ENCODE measurements at regions not wholly inside any gene's neighbourhood (a gene's known extent, or its start where the extent isn't known, plus 50 kb on each side); places are given as distances from the start of the nearest gene placed in this dataset.

DNA sequence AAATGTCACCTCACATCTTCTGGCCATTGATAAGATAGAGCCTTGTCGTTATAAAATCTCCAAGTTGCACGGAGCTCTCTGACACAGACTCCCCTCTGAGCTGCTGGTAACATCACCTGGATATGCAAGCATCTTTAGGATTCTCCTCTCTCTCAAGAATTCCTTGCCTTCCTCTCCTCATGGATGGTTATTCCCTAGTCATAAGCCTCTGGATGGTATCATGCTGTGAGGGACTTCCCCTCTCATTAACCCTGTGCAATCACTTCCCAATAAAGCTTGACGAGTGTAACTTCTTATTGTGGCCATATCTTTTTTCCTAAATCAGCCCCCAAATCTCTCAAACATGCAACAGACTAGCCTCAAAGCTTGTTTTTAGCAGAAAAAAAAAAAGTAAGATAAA, 1057.0 kb upstream of the SLIT2 start:
- H3K4me1 ChIP-seq, result no peaks in the 10 kb centered on the region
- ATAC-seq (no peak), DNase-seq (no peak)
- H3K27me3 ChIP-seq, result no peaks in the 10 kb centered on the region
- WGBS, 4 donors, result 29 to 50% (median 42%) methylated on average over 3 of the region's 3 CpGs
- H3K4me3 ChIP-seq, result no peak overlapping the region
- H3K9me3 ChIP-seq, result no peaks in the 10 kb centered on the region
- TF ChIP-seq CTCF (IDR thresholded peaks at IDR 0.05) (no peak), POLR2A (IDR thresholded peaks at IDR 0.05) (no peak)
- H3K27ac ChIP-seq, result no peak overlapping the region
- H3K36me3 ChIP-seq, result no peaks in the 10 kb centered on the region
- intact Hi-C loops (cut with DNase I), result no loop called here

GRCh38 chr4:19193274-19193981, 1058.3 kb upstream of the SLIT2 start:
- 70 to 85% (median 79%) methylated on average over 9 of the region's 9 CpGs for WGBS, 4 donors
- no peak for ATAC-seq
- intact Hi-C loops (cut with DNase I), result no loop called here
- Histone ChIP-seq H3K4me3 (no peak overlapping the region), H3K27me3 (no peaks in the 10 kb centered on the region), H3K36me3 (no peaks in the 10 kb centered on the region), H3K27ac (no peak overlapping the region), H3K9me3 (no peaks in the 10 kb centered on the region), H3K4me1 (no peaks in the 10 kb centered on the region)
- no peak for DNase-seq
- TF ChIP-seq CTCF (IDR thresholded peaks at IDR 0.05), result no peak
- no peak for TF ChIP-seq POLR2A (IDR thresholded peaks at IDR 0.05)

- Histone ChIP-seq H3K27ac (no peak overlapping the region), H3K27me3 (no peaks in the 10 kb centered on the region), H3K4me3 (no peak overlapping the region), H3K36me3 (no peaks in the 10 kb centered on the region), H3K9me3 (no peaks in the 10 kb centered on the region), H3K4me1 (no peaks in the 10 kb centered on the region)
- TF ChIP-seq POLR2A (IDR thresholded peaks at IDR 0.05), result no peak
- no peak for TF ChIP-seq CTCF (IDR thresholded peaks at IDR 0.05)
- ATAC-seq (no peak), DNase-seq (no peak)
- intact Hi-C loops (cut with DNase I), result no loop called here
- WGBS, 4 donors, result 1 to 94% (median 49%) methylated on average over 1 of the region's 1 CpG
These were observed 1059.6 kb upstream of the SLIT2 start for GRCh38 chr4:19191979-19192650.

- Histone ChIP-seq H3K9me3 (no peaks in the 10 kb centered on the region), H3K27ac (no peak overlapping the region), H3K27me3 (no peaks in the 10 kb centered on the region), H3K36me3 (no peaks in the 10 kb centered on the region), H3K4me3 (no peak overlapping the region), H3K4me1 (no peaks in the 10 kb centered on the region)
- TF ChIP-seq CTCF (IDR thresholded peaks at IDR 0.05) (no peak), POLR2A (IDR thresholded peaks at IDR 0.05) (no peak)
- DNase-seq, result no peak
- 47 to 63% (median 52%) methylated on average over 3 of the region's 3 CpGs for WGBS, 4 donors
- ATAC-seq, result no peak
- intact Hi-C loops (cut with DNase I), result no loop called here
These were observed 1064.0 kb upstream of the SLIT2 start for GRCh38 chr4:19187691-19188090.

All from heart left ventricle (tissue), 16 donors.